ENCODE measurements at regions not wholly inside any gene's neighbourhood (a gene's known extent, or its start where the extent isn't known, plus 50 kb on each side); places are given as distances from the start of the nearest gene placed in this dataset.

- no peak for TF ChIP-seq EZH2phosphoT487 (IDR thresholded peaks at IDR 0.05; ENCODE audit: low read depth)
- TF ChIP-seq, protein P1, sequence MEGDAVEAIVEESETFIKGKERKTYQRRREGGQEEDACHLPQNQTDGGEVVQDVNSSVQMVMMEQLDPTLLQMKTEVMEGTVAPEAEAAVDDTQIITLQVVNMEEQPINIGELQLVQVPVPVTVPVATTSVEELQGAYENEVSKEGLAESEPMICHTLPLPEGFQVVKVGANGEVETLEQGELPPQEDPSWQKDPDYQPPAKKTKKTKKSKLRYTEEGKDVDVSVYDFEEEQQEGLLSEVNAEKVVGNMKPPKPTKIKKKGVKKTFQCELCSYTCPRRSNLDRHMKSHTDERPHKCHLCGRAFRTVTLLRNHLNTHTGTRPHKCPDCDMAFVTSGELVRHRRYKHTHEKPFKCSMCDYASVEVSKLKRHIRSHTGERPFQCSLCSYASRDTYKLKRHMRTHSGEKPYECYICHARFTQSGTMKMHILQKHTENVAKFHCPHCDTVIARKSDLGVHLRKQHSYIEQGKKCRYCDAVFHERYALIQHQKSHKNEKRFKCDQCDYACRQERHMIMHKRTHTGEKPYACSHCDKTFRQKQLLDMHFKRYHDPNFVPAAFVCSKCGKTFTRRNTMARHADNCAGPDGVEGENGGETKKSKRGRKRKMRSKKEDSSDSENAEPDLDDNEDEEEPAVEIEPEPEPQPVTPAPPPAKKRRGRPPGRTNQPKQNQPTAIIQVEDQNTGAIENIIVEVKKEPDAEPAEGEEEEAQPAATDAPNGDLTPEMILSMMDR (IDR thresholded peaks at IDR 0.05; ENCODE audit: low read depth, low read length), result no peak
Observed at GRCh38 chr15:26461847-26462608, 310.8 kb downstream of the GABRB3 start.

Measured in OCI-LY3 (cell line).